BJ (cell line): ENCODE measurements at regions not wholly inside any gene's neighbourhood (a gene's known extent, or its start where the extent isn't known, plus 50 kb on each side); places are given as distances from the start of the nearest gene placed in this dataset.

ENCODE experiments used
- CTCF ChIA-PET: fragments of 350-600 bp; formaldehyde crosslinking; extraction: SDS; loops from one replicate; lab custom pipeline; 2021; ENCODE audit warnings: antibody characterized with exemption, inconsistent platforms; lab: Yijun Ruan, JAX
- POLR2A ChIA-PET: fragments of 300-600 bp; sonication (Branson Sonifier 250); formaldehyde crosslinking; extraction: SDS; loops from one replicate; lab custom pipeline; 2021; ENCODE audit warnings: antibody characterized with exemption; lab: Charles Lee
- DNase-seq: peaks from one replicate; pipeline ENCODE4 v3.0.0-alpha.2; 2011; ENCODE audit warnings: low read depth
- H3K27me3 ChIP-seq: 2 replicates; pipeline ENCODE4 v1.6.0; 2011; ENCODE audit warnings: low read length; ENCODE audit not compliant: control insufficient read depth, insufficient read depth
- H3K36me3 ChIP-seq: 2 replicates; pipeline ENCODE4 v1.5.1; 2011; ENCODE audit warnings: low read length; ENCODE audit not compliant: control insufficient read depth, insufficient read depth
- H3K4me3 ChIP-seq: 2 replicates; pipeline ENCODE4 v1.5.1; 2011; ENCODE audit warnings: low read depth, mild to moderate bottlenecking, control low read depth, low read length
- CTCF ChIP-seq: IDR thresholded peaks from 2 replicates; pipeline ENCODE4 v1.5.1; 2011; ENCODE audit warnings: low read depth, mild to moderate bottlenecking, control low read depth, inconsistent platforms, low read length, moderate library complexity; ENCODE audit not compliant: insufficient read depth

GRCh38 chr12:115002434-115002833, 318.5 kb upstream of the TBX3 start:
- H3K27me3 ChIP-seq = no peaks in the 10 kb centered on the region
- no peak for DNase-seq
- no peaks in the 10 kb centered on the region for H3K36me3 ChIP-seq
- ChIA-PET POLR2A (no interaction called here), CTCF (no interaction called here)
- H3K4me3 ChIP-seq = no peak overlapping the region
- TF ChIP-seq CTCF = no peak

GRCh38 chr12:115001571-115002180, 317.7 kb upstream of the TBX3 start:
- POLR2A ChIA-PET = no interaction called here

GRCh38 chr12:115000038-115000437, 316.1 kb upstream of the TBX3 start:
- DNase-seq = no peak
- POLR2A ChIA-PET = no interaction called here
- no peak for TF ChIP-seq CTCF
- CTCF ChIA-PET = no interaction called here
- H3K4me3 ChIP-seq = no peak overlapping the region
- no peaks in the 10 kb centered on the region for H3K36me3 ChIP-seq
- H3K27me3 ChIP-seq = no peaks in the 10 kb centered on the region

More at GRCh38 chr12:115001571-115002180, 317.7 kb upstream of the TBX3 start:
- Histone ChIP-seq H3K27me3 (no peaks in the 10 kb centered on the region), H3K36me3 (no peaks in the 10 kb centered on the region), H3K4me3 (no peak overlapping the region)
- TF ChIP-seq CTCF = no peak
- CTCF ChIA-PET = no interaction called here
- no peak for DNase-seq

- no peak for DNase-seq
- no peak for TF ChIP-seq CTCF
- Histone ChIP-seq H3K4me3 (no peak overlapping the region), H3K27me3 (no peaks in the 10 kb centered on the region), H3K36me3 (no peaks in the 10 kb centered on the region)
- CTCF ChIA-PET = no interaction called here
- POLR2A ChIA-PET = interaction anchor here (0.6 kb wide), 1 partner anchor 15 kb away, joined by 4 read pairs; no protein-coding TSS in a partner anchor
These were observed 314.8 kb upstream of the TBX3 start for GRCh38 chr12:114998750-114999128.

GRCh38 chr12:114998118-114998749, 314.3 kb upstream of the TBX3 start:
- no peak overlapping the region for H3K4me3 ChIP-seq
- CTCF ChIA-PET = no interaction called here
- no peaks in the 10 kb centered on the region for H3K27me3 ChIP-seq
- POLR2A ChIA-PET = interaction anchor here (0.6 kb wide), 1 partner anchor 15 kb away, joined by 4 read pairs; no protein-coding TSS in a partner anchor
- no peak for DNase-seq
- no peak for TF ChIP-seq CTCF
- H3K36me3 ChIP-seq = no peaks in the 10 kb centered on the region
